ENCODE measurements at regions not wholly inside any gene's neighbourhood (a gene's known extent, or its start where the extent isn't known, plus 50 kb on each side); places are given as distances from the start of the nearest gene placed in this dataset.

GRCh38 chr20:63076421-63076820, 69.7 kb upstream of the BHLHE23 start:
- H3K4me3 ChIP-seq (ENCODE audit: low read depth, low read length): no peak overlapping the region
- TF ChIP-seq CTCF (conservative IDR thresholded peaks at IDR 0.05; ENCODE audit: low read depth, low read length): no peak

DNA sequence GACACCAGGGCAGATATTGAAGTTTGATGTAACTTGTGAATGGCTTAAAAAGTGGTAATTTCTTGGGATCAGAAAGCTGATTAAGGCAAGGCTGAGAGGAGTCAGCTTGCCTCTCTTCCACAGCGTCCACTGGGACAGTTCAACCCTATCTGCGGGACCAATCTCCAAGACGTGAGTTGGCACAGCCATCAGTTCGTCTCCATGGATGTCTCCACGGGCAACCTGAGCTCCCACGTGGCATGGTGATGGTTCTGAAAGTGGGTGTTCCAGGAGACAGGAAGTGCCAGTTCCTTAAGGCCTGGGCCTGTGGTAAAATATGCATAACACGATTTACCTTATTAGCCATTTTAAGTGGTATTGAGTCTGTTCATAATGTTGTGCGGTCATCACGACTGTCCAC, 67.9 kb upstream of the BHLHE23 start:
- no peak overlapping the region for H3K4me3 ChIP-seq (ENCODE audit: low read depth, low read length)
- DNase-seq (ENCODE audit: low read depth): no peak
- no peak for TF ChIP-seq CTCF (conservative IDR thresholded peaks at IDR 0.05; ENCODE audit: low read depth, low read length)

More at GRCh38 chr20:63076421-63076820, 69.7 kb upstream of the BHLHE23 start:
- no peak for DNase-seq (ENCODE audit: low read depth)

DNA sequence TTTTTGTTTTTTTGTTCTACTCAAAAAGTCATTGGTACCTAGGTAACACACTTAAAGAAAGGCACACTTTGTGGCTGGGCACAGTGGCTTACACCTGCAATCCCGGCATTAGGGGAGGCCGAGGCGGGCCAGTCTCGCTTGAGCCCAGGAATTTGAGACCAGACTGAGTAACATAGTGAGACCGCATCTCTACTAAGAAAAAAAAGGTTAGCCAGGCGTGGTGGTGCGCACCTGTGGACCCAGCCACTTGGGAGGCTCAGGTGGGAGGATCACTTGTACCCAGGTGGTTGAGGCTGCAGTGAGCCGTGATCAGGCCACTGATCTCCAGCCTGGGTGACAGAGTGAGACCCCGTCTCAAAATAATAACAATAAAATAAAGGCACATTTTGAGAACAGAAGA, 67.4 kb upstream of the BHLHE23 start:
- H3K4me3 ChIP-seq (ENCODE audit: low read depth, low read length): no peak overlapping the region
- TF ChIP-seq CTCF (conservative IDR thresholded peaks at IDR 0.05; ENCODE audit: low read depth, low read length): no peak
- DNase-seq (ENCODE audit: low read depth): no peak

DNA sequence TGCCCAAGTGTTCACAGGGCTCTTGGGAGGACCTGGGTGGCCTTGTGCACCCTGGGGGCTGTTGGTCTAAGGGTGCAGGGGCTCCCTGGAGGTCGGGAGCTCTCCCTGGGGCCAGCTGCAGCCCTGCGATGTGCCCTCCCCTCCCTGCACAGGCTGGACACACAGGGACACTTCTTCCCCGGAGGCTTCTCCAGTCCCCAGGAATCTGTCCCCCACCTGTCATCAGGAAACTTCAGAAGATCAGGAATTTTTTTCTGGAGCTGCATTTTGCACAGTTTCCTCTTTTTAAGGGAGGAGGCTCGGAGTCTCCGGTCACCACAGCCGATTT, 66.9 kb upstream of the BHLHE23 start:
- DNase-seq (ENCODE audit: low read depth): no peak
- H3K4me3 ChIP-seq (ENCODE audit: low read depth, low read length): no peak overlapping the region
- no peak for TF ChIP-seq CTCF (conservative IDR thresholded peaks at IDR 0.05; ENCODE audit: low read depth, low read length)

DNA sequence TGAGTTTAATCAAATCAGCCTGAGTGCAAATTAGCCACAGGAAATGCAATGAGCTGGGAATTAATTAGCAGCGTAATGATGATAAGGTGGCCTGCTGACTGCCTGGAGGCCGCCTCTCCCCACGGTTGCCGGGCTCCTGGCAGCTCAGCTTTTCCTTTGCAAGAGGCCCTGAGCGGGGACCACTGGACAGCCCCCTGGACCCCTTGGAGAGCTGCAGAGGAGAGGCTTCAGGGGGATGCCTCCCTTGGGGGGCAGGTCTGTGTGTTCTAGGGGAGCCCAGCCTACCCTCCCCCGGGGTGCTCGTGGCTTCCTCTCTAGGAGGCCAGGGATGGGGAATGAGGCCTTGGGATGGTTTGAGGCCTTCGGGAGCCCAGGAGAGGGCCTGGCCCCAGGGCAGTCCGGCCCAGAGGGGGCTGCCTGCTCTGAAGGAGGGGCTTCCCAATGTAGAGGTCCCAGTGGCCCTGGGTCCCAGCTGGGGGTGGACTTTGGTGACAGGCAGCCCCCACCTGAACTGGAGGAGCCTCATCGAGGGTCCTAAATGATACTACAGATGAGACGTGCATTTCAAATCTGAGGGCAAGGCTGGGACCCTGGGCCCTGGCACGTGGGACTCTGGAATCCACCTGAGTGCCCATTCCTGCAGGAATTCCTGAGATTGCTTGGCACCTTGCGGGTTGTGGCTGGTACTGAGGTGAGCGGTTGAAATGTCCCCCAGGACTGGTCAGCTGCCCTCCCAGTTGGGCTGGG, 66.4 kb upstream of the BHLHE23 start:
- DNase-seq (ENCODE audit: low read depth): no peak
- H3K4me3 ChIP-seq (ENCODE audit: low read depth, low read length): no peak overlapping the region
- no peak for TF ChIP-seq CTCF (conservative IDR thresholded peaks at IDR 0.05; ENCODE audit: low read depth, low read length)

GRCh38 chr20:63072231-63072791, 65.5 kb upstream of the BHLHE23 start:
- no peak overlapping the region for H3K4me3 ChIP-seq (ENCODE audit: low read depth, low read length)
- no peak for TF ChIP-seq CTCF (conservative IDR thresholded peaks at IDR 0.05; ENCODE audit: low read depth, low read length)
- DNase-seq (ENCODE audit: low read depth): no peak
